Thoracic aorta (tissue), 2 donors: ENCODE measurements at regions not wholly inside any gene's neighbourhood (a gene's known extent, or its start where the extent isn't known, plus 50 kb on each side); places are given as distances from the start of the nearest gene placed in this dataset.

Source experiments
- ATAC-seq: fragments of 150-250 bp; one replicate; pipeline ENCODE4 v1.8.0; 2017; ENCODE audit warnings: low read depth; ENCODE audit not compliant: insufficient number of reproducible peaks, low FRiP score
- DNase-seq: peaks from one replicate; pipeline ENCODE4 v3.0.0-alpha.2; 2020; ENCODE audit warnings: low spot score
- H3K27ac ChIP-seq, 2 donors: fragments of 200-600 bp; sonication (generic); 1 replicate in 1 of 2; 2 replicates in 1 of 2; pipeline ENCODE4 v1.5.1; 2016; ENCODE audit warnings: mild to moderate bottlenecking in 2 of 2, moderate library complexity in 2 of 2
- H3K27me3 ChIP-seq: fragments of 200-600 bp; sonication (generic); replicated peaks from 2 replicates; pipeline ENCODE4 v1.6.0; 2016; ENCODE audit warnings: mild to moderate bottlenecking; ENCODE audit not compliant: insufficient read depth
- H3K36me3 ChIP-seq: fragments of 200-600 bp; sonication (generic); one replicate; pipeline ENCODE4 v1.5.1; 2016
- H3K4me1 ChIP-seq, 2 donors: fragments of 200-600 bp; sonication (generic); 1 replicate in 1 of 2; 2 replicates in 1 of 2; pipeline versions ENCODE4 v1.5.1 to v1.6.0; 2016; ENCODE audit warnings: low read depth in 2 of 2, mild to moderate bottlenecking in 1 of 2; ENCODE audit not compliant: control insufficient read depth in 1 of 2
- H3K4me3 ChIP-seq: fragments of 200-600 bp; sonication (generic); 2 replicates; pipeline ENCODE4 v1.5.1; 2016; ENCODE audit warnings: mild to moderate bottlenecking
- H3K9me3 ChIP-seq: fragments of 200-600 bp; sonication (generic); 2 replicates; pipeline ENCODE4 v1.5.1; 2016
- CTCF ChIP-seq: fragments of 200-600 bp; sonication (generic); IDR thresholded peaks from one replicate; pipeline ENCODE4 v1.5.1; 2019; ENCODE audit warnings: antibody characterized with exemption

GRCh38 chr6:141726248-141726647 lies 406.5 kb upstream of the GJE1 start:
- Histone ChIP-seq H3K4me1 (no peaks in the 10 kb centered on the region), H3K27ac (no peak overlapping the region), H3K9me3 (no peaks in the 10 kb centered on the region), H3K36me3 (no peaks in the 10 kb centered on the region), H3K4me3 (no peak overlapping the region), H3K27me3 (no peaks in the 10 kb centered on the region)
- DNase-seq (no peak), ATAC-seq (no peak)
- TF ChIP-seq CTCF = no peak

- H3K4me3 ChIP-seq = no peak overlapping the region
- H3K27ac ChIP-seq = no peak overlapping the region
- TF ChIP-seq CTCF = no peak
- no peaks in the 10 kb centered on the region for H3K27me3 ChIP-seq
- no peak for DNase-seq
- no peak for ATAC-seq
- H3K4me1 ChIP-seq = no peaks in the 10 kb centered on the region
- no peaks in the 10 kb centered on the region for H3K9me3 ChIP-seq
- no peaks in the 10 kb centered on the region for H3K36me3 ChIP-seq
Measured at GRCh38 chr6:141724731-141725130, 408.0 kb upstream of the GJE1 start.

GRCh38 chr6:141719476-141719875 lies 413.2 kb upstream of the GJE1 start:
- ATAC-seq = no peak
- Histone ChIP-seq H3K9me3 (no peaks in the 10 kb centered on the region), H3K27ac (no peak overlapping the region), H3K36me3 (no peaks in the 10 kb centered on the region), H3K27me3 (no peaks in the 10 kb centered on the region), H3K4me1 (no peaks in the 10 kb centered on the region), H3K4me3 (no peak overlapping the region)
- TF ChIP-seq CTCF = no peak
- DNase-seq = no peak

GRCh38 chr6:141705431-141705830 lies 427.3 kb upstream of the GJE1 start:
- Histone ChIP-seq H3K36me3 (no peaks in the 10 kb centered on the region), H3K4me3 (no peak overlapping the region), H3K27me3 (no peaks in the 10 kb centered on the region), H3K4me1 (no peaks in the 10 kb centered on the region), H3K9me3 (no peaks in the 10 kb centered on the region), H3K27ac (no peak overlapping the region)
- no peak for DNase-seq
- TF ChIP-seq CTCF = no peak
- no peak for ATAC-seq

- Histone ChIP-seq H3K9me3 (no peaks in the 10 kb centered on the region), H3K27me3 (no peaks in the 10 kb centered on the region), H3K4me1 (no peaks in the 10 kb centered on the region), H3K36me3 (no peaks in the 10 kb centered on the region), H3K4me3 (no peak overlapping the region), H3K27ac (no peak overlapping the region)
- DNase-seq = no peak
- TF ChIP-seq CTCF = no peak
- ATAC-seq = no peak
Measured at GRCh38 chr6:141704151-141704550, 428.6 kb upstream of the GJE1 start.
